ENCODE measurements at regions not wholly inside any gene's neighbourhood (a gene's known extent, or its start where the extent isn't known, plus 50 kb on each side); places are given as distances from the start of the nearest gene placed in this dataset.

DNA sequence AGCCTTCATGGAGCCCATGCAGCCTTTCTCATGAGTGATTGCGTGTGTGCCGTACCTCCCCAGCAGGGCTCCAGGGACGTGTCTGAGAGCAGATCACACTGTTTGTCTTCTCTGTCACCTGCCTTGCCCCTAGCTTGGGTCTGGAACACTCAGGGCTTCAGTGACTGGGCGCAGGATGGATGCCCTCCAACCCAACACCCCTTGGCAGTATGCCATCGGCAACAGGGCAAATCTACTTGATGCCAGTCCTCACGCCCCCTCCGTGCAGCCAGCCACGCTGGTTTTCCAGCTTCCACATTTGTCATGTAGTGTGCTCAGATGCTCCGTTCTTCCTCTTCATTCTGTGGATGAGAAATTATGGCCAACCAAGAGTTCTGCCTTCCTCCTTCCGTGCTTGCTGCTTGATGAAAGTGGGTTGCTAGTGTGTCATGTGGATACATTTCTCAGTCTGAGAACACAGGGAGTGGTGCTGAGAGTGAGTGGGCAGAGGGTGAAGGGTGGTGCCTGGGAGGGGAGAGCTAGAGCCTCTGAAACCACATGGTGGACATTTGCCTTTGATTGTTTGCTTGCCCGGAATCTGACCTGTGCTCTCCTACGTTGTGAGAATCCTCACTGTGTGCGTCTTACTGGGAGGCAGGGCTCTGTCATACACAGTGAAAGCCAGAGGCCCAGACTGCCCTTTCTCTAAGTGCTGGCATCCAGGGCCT, 97.2 kb downstream of the FAM43A start:
- TF ChIP-seq, protein P1, sequence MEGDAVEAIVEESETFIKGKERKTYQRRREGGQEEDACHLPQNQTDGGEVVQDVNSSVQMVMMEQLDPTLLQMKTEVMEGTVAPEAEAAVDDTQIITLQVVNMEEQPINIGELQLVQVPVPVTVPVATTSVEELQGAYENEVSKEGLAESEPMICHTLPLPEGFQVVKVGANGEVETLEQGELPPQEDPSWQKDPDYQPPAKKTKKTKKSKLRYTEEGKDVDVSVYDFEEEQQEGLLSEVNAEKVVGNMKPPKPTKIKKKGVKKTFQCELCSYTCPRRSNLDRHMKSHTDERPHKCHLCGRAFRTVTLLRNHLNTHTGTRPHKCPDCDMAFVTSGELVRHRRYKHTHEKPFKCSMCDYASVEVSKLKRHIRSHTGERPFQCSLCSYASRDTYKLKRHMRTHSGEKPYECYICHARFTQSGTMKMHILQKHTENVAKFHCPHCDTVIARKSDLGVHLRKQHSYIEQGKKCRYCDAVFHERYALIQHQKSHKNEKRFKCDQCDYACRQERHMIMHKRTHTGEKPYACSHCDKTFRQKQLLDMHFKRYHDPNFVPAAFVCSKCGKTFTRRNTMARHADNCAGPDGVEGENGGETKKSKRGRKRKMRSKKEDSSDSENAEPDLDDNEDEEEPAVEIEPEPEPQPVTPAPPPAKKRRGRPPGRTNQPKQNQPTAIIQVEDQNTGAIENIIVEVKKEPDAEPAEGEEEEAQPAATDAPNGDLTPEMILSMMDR (tag by site-specific recombination; IDR thresholded peaks at IDR 0.05), result no peak
- TF ChIP-seq ZNF629 (tag by site-specific recombination; IDR thresholded peaks at IDR 0.05) (no peak), ZBTB7A (tag by site-specific recombination; IDR thresholded peaks at IDR 0.05; ENCODE audit: low read depth) (no peak), KLF16 (tag by site-specific recombination; IDR thresholded peaks at IDR 0.05) (no peak), MEIS1 (CRISPR knock-in tag; IDR thresholded peaks at IDR 0.05; ENCODE audit: borderline replicate concordance) (no peak)
- TF ChIP-seq, protein P2, sequence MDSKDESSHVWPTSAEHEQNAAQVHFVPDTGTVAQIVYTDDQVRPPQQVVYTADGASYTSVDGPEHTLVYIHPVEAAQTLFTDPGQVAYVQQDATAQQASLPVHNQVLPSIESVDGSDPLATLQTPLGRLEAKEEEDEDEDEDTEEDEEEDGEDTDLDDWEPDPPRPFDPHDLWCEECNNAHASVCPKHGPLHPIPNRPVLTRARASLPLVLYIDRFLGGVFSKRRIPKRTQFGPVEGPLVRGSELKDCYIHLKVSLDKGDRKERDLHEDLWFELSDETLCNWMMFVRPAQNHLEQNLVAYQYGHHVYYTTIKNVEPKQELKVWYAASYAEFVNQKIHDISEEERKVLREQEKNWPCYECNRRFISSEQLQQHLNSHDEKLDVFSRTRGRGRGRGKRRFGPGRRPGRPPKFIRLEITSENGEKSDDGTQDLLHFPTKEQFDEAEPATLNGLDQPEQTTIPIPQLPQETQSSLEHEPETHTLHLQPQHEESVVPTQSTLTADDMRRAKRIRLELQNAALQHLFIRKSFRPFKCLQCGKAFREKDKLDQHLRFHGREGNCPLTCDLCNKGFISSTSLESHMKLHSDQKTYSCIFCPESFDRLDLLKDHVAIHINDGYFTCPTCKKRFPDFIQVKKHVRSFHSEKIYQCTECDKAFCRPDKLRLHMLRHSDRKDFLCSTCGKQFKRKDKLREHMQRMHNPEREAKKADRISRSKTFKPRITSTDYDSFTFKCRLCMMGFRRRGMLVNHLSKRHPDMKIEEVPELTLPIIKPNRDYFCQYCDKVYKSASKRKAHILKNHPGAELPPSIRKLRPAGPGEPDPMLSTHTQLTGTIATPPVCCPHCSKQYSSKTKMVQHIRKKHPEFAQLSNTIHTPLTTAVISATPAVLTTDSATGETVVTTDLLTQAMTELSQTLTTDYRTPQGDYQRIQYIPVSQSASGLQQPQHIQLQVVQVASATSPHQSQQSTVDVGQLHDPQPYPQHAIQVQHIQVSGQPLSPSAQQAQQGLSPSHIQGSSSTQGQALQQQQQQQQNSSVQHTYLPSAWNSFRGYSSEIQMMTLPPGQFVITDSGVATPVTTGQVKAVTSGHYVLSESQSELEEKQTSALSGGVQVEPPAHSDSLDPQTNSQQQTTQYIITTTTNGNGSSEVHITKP (tag by site-specific recombination; IDR thresholded peaks at IDR 0.05), result no peak
- TF ChIP-seq, protein P3, sequence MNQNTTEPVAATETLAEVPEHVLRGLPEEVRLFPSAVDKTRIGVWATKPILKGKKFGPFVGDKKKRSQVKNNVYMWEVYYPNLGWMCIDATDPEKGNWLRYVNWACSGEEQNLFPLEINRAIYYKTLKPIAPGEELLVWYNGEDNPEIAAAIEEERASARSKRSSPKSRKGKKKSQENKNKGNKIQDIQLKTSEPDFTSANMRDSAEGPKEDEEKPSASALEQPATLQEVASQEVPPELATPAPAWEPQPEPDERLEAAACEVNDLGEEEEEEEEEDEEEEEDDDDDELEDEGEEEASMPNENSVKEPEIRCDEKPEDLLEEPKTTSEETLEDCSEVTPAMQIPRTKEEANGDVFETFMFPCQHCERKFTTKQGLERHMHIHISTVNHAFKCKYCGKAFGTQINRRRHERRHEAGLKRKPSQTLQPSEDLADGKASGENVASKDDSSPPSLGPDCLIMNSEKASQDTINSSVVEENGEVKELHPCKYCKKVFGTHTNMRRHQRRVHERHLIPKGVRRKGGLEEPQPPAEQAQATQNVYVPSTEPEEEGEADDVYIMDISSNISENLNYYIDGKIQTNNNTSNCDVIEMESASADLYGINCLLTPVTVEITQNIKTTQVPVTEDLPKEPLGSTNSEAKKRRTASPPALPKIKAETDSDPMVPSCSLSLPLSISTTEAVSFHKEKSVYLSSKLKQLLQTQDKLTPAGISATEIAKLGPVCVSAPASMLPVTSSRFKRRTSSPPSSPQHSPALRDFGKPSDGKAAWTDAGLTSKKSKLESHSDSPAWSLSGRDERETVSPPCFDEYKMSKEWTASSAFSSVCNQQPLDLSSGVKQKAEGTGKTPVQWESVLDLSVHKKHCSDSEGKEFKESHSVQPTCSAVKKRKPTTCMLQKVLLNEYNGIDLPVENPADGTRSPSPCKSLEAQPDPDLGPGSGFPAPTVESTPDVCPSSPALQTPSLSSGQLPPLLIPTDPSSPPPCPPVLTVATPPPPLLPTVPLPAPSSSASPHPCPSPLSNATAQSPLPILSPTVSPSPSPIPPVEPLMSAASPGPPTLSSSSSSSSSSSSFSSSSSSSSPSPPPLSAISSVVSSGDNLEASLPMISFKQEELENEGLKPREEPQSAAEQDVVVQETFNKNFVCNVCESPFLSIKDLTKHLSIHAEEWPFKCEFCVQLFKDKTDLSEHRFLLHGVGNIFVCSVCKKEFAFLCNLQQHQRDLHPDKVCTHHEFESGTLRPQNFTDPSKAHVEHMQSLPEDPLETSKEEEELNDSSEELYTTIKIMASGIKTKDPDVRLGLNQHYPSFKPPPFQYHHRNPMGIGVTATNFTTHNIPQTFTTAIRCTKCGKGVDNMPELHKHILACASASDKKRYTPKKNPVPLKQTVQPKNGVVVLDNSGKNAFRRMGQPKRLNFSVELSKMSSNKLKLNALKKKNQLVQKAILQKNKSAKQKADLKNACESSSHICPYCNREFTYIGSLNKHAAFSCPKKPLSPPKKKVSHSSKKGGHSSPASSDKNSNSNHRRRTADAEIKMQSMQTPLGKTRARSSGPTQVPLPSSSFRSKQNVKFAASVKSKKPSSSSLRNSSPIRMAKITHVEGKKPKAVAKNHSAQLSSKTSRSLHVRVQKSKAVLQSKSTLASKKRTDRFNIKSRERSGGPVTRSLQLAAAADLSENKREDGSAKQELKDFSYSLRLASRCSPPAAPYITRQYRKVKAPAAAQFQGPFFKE (tag by site-specific recombination; IDR thresholded peaks at IDR 0.05; ENCODE audit: borderline replicate concordance), result no peak
- TF ChIP-seq, protein P4, sequence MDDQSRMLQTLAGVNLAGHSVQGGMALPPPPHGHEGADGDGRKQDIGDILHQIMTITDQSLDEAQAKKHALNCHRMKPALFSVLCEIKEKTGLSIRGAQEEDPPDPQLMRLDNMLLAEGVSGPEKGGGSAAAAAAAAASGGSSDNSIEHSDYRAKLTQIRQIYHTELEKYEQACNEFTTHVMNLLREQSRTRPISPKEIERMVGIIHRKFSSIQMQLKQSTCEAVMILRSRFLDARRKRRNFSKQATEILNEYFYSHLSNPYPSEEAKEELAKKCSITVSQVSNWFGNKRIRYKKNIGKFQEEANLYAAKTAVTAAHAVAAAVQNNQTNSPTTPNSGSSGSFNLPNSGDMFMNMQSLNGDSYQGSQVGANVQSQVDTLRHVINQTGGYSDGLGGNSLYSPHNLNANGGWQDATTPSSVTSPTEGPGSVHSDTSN (CRISPR knock-in tag; IDR thresholded peaks at IDR 0.05), result no peak
